Vagina (tissue), 2 donors: ENCODE measurements at regions not wholly inside any gene's neighbourhood (a gene's known extent, or its start where the extent isn't known, plus 50 kb on each side); places are given as distances from the start of the nearest gene placed in this dataset.

ENCODE experiments used
- POLR2A ChIP-seq, 2 donors: fragments of 450-650 bp; IDR thresholded peaks; one replicate each; pipeline ENCODE4 v1.6.1; 2017; ENCODE audit warnings: antibody characterized with exemption in 2 of 2, mild to moderate bottlenecking in 2 of 2, moderate library complexity in 2 of 2
- TF ChIP-seq, protein P1 (sequence below), 3 experiments: fragments of 450-650 bp in 2 of 3; fragments of 200-600 bp in 1 of 3; sonication (generic) in 1 of 3; IDR thresholded peaks; one replicate each; pipeline ENCODE4 v1.5.1; 2017 to 2019; ENCODE audit warnings: antibody characterized with exemption in 3 of 3, mild to moderate bottlenecking in 2 of 3, moderate library complexity in 2 of 3

GRCh38 chr1:4319496-4319895 is 334.9 kb upstream of the AJAP1 start:
- TF ChIP-seq, protein P1, sequence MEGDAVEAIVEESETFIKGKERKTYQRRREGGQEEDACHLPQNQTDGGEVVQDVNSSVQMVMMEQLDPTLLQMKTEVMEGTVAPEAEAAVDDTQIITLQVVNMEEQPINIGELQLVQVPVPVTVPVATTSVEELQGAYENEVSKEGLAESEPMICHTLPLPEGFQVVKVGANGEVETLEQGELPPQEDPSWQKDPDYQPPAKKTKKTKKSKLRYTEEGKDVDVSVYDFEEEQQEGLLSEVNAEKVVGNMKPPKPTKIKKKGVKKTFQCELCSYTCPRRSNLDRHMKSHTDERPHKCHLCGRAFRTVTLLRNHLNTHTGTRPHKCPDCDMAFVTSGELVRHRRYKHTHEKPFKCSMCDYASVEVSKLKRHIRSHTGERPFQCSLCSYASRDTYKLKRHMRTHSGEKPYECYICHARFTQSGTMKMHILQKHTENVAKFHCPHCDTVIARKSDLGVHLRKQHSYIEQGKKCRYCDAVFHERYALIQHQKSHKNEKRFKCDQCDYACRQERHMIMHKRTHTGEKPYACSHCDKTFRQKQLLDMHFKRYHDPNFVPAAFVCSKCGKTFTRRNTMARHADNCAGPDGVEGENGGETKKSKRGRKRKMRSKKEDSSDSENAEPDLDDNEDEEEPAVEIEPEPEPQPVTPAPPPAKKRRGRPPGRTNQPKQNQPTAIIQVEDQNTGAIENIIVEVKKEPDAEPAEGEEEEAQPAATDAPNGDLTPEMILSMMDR (IDR thresholded peaks at IDR 0.05): no peak
- TF ChIP-seq POLR2A (IDR thresholded peaks at IDR 0.05): no peak
